ENCODE measurements at regions not wholly inside any gene's neighbourhood (a gene's known extent, or its start where the extent isn't known, plus 50 kb on each side); places are given as distances from the start of the nearest gene placed in this dataset.

GRCh38 chr5:90171466-90171865 lies 238.1 kb downstream of the CETN3 start:
- Histone ChIP-seq H3K9me2 (replicated peaks; ENCODE audit: insufficient read depth, low read length) (no peaks in the 10 kb centered on the region), H3F3A (ENCODE audit: insufficient read depth) (no peaks in the 10 kb centered on the region), H3K27me3 (ENCODE audit: low read length) (no peaks in the 10 kb centered on the region), H3K4me3 (ENCODE audit: insufficient read depth, low read length, poor library complexity, severe bottlenecking) (no peak overlapping the region), H3K9me3 (ENCODE audit: insufficient read depth, low read length) (no peaks in the 10 kb centered on the region), H3K9ac (ENCODE audit: low read length) (no peak overlapping the region), H3K27ac (ENCODE audit: low read depth, low read length) (no peak overlapping the region), H3K79me2 (ENCODE audit: insufficient read depth, low read length) (no peaks in the 10 kb centered on the region), H3K4me2 (ENCODE audit: low read depth, low read length, poor library complexity, severe bottlenecking) (no peak overlapping the region), H2AFZ (ENCODE audit: low read depth, low read length, severe bottlenecking) (no peak overlapping the region), H3K36me3 (ENCODE audit: low read length) (no peaks in the 10 kb centered on the region), H4K20me1 (ENCODE audit: low read depth, low read length) (no peaks in the 10 kb centered on the region)
- TF ChIP-seq EZH2phosphoT487 (conservative IDR thresholded peaks at IDR 0.05; ENCODE audit: low read length) (no peak), CTCF (IDR thresholded peaks at IDR 0.05; ENCODE audit: insufficient read depth, low read length, poor library complexity, severe bottlenecking) (no peak)

- H3K9me3 ChIP-seq (ENCODE audit: insufficient read depth, low read length): no peaks in the 10 kb centered on the region
- no peaks in the 10 kb centered on the region for H3K9me2 ChIP-seq (replicated peaks; ENCODE audit: insufficient read depth, low read length)
- H3K27me3 ChIP-seq (ENCODE audit: low read length): no peaks in the 10 kb centered on the region
- no peak overlapping the region for H3K4me3 ChIP-seq (ENCODE audit: insufficient read depth, low read length, poor library complexity, severe bottlenecking)
- no peak overlapping the region for H3K27ac ChIP-seq (ENCODE audit: low read depth, low read length)
- no peaks in the 10 kb centered on the region for H3K36me3 ChIP-seq (ENCODE audit: low read length)
- no peak overlapping the region for H3K4me2 ChIP-seq (ENCODE audit: low read depth, low read length, poor library complexity, severe bottlenecking)
- H3K79me2 ChIP-seq (ENCODE audit: insufficient read depth, low read length): no peaks in the 10 kb centered on the region
- no peaks in the 10 kb centered on the region for H3F3A ChIP-seq (ENCODE audit: insufficient read depth)
- no peaks in the 10 kb centered on the region for H4K20me1 ChIP-seq (ENCODE audit: low read depth, low read length)
- no peak overlapping the region for H2AFZ ChIP-seq (ENCODE audit: low read depth, low read length, severe bottlenecking)
- no peak overlapping the region for H3K9ac ChIP-seq (ENCODE audit: low read length)
- TF ChIP-seq EZH2phosphoT487 (conservative IDR thresholded peaks at IDR 0.05; ENCODE audit: low read length) (no peak), CTCF (IDR thresholded peaks at IDR 0.05; ENCODE audit: insufficient read depth, low read length, poor library complexity, severe bottlenecking) (no peak)
These were observed 239.3 kb downstream of the CETN3 start for GRCh38 chr5:90170261-90170660.

- Histone ChIP-seq H3K4me2 (ENCODE audit: low read depth, low read length, poor library complexity, severe bottlenecking) (no peak overlapping the region), H3K36me3 (ENCODE audit: low read length) (no peaks in the 10 kb centered on the region), H3K27me3 (ENCODE audit: low read length) (no peaks in the 10 kb centered on the region), H3F3A (ENCODE audit: insufficient read depth) (no peaks in the 10 kb centered on the region), H2AFZ (ENCODE audit: low read depth, low read length, severe bottlenecking) (no peak overlapping the region), H3K9ac (ENCODE audit: low read length) (no peak overlapping the region), H3K79me2 (ENCODE audit: insufficient read depth, low read length) (no peaks in the 10 kb centered on the region), H3K27ac (ENCODE audit: low read depth, low read length) (no peak overlapping the region), H3K4me3 (ENCODE audit: insufficient read depth, low read length, poor library complexity, severe bottlenecking) (no peak overlapping the region), H4K20me1 (ENCODE audit: low read depth, low read length) (no peaks in the 10 kb centered on the region), H3K9me2 (replicated peaks; ENCODE audit: insufficient read depth, low read length) (no peaks in the 10 kb centered on the region), H3K9me3 (ENCODE audit: insufficient read depth, low read length) (no peaks in the 10 kb centered on the region)
- no peak for TF ChIP-seq CTCF (IDR thresholded peaks at IDR 0.05; ENCODE audit: insufficient read depth, low read length, poor library complexity, severe bottlenecking)
- no peak for TF ChIP-seq EZH2phosphoT487 (conservative IDR thresholded peaks at IDR 0.05; ENCODE audit: low read length)
These were observed 240.5 kb downstream of the CETN3 start for GRCh38 chr5:90169078-90169477.

All from SU-DHL-6 (cell line).